ENCODE measurements at regions not wholly inside any gene's neighbourhood (a gene's known extent, or its start where the extent isn't known, plus 50 kb on each side); places are given as distances from the start of the nearest gene placed in this dataset.
A peak's percentile ranks its signal among the peaks of the same experiment; 100 is the strongest.

DNA sequence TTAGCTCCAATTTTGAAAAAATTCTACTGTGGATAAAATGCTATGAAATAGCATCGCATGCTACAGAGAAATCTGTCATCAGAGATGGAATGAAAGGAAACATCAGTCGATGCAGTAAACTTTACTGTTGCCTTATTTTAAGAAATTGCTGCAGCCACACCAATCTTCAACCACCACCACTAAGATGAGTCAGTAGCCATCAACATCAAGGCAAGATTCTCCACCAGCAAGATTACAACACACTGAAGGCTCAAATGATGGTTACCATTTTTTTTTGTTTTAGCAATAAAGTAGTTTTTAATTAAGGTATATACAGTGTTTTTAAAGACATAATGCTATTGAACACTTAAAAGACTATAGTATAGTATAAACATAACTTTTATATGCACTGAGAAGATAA lies 95.6 kb upstream of the JUN start:
- 36% methylated on average over 2 of the region's 2 CpGs for WGBS (ENCODE audit: insufficient coverage, low coverage, missing lambda C conversion rate)
- BruUV-seq (replicated peaks) = no TSS peak
- no peak overlapping the region for H3K27ac ChIP-seq (ENCODE audit: extremely low read depth, low read depth, low read length)
- peaks cover 32 to 54% of the 10 kb centered on the region in 2 experiments for H3K4me1 ChIP-seq (replicated peaks in 1 of 2; ENCODE audit: control insufficient read depth in 2 of 2, insufficient read depth in 2 of 2, low read length in 2 of 2)
- intact Hi-C loops (cut with micrococcal nuclease) = no loop called here
- H3K4me2 ChIP-seq (ENCODE audit: insufficient read depth, low read length) = no peak overlapping the region
- no peaks in the 10 kb centered on the region for H3K79me2 ChIP-seq (ENCODE audit: control insufficient read depth, insufficient read depth, low read length)
- H3K4me3 ChIP-seq = no peak overlapping the region
- no peak overlapping the region for H2AFZ ChIP-seq (ENCODE audit: low read depth, low read length)
- TF ChIP-seq JUND (IDR thresholded peaks at IDR 0.05; ENCODE audit: borderline replicate concordance, low read depth, low read length) (peak; percentile 37; the same call in 1 of the 2 replicates), JUND (tag; IDR thresholded peaks at IDR 0.05; ENCODE audit: borderline replicate concordance, low read depth, low read length) (no peak), FOSL1 (tag; conservative IDR thresholded peaks at IDR 0.05) (peak; percentile 60), RBM14 (IDR thresholded peaks at IDR 0.05; ENCODE audit: borderline replicate concordance, insufficient read depth, low read depth, low read length) (no peak), CEBPG (CRISPR knock-in tag; IDR thresholded peaks at IDR 0.05) (no peak), CEBPG (tag; conservative IDR thresholded peaks at IDR 0.05 in 1 of 2, IDR thresholded peaks at IDR 0.05 in 1 of 2) (0 out of 4 replicates have a peak, but pooled peaks of 1 of the 2 experiments have one; percentile 43), CEBPB (tag; IDR thresholded peaks at IDR 0.05) (peak; percentile 52), SIX5 (IDR thresholded peaks at IDR 0.05; ENCODE audit: borderline replicate concordance in 1 of 2, insufficient read depth in 1 of 2, low read depth in 1 of 2, low read length in 2 of 2) (no peak), IRF2 (CRISPR knock-in tag; IDR thresholded peaks at IDR 0.05) (no peak), ZNF77 (CRISPR knock-in tag; IDR thresholded peaks at IDR 0.05) (no peak), ZNF133 (CRISPR knock-in tag; IDR thresholded peaks at IDR 0.05) (no peak)
- TF ChIP-seq, protein P1, sequence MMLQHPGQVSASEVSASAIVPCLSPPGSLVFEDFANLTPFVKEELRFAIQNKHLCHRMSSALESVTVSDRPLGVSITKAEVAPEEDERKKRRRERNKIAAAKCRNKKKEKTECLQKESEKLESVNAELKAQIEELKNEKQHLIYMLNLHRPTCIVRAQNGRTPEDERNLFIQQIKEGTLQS (IDR thresholded peaks at IDR 0.05) = peak; percentile 51
- TF ChIP-seq, protein P1 (CRISPR knock-in tag; conservative IDR thresholded peaks at IDR 0.05) = no peak
- in situ Hi-C loops (cut with MboI) = no loop called here
- ATAC-seq (no peak), DNase-seq (ENCODE audit: extremely low read depth in 1 of 4, low spot score in 3 of 4) (no peak), FAIRE-seq (no peak)
- H4K20me1 ChIP-seq (replicated peaks; ENCODE audit: control insufficient read depth, insufficient read depth, low read length) = no peaks in the 10 kb centered on the region
- POLR2A ChIA-PET = no interaction called here
- CTCF ChIA-PET (ENCODE audit: low intra/inter-chr PET ratio) = no interaction called here
- H3K36me3 ChIP-seq (ENCODE audit: control insufficient read depth, insufficient read depth, low read length) = no peaks in the 10 kb centered on the region
- no peaks in the 10 kb centered on the region for H3K9me1 ChIP-seq (ENCODE audit: control insufficient read depth, insufficient read depth, low read length)
- no peaks in the 10 kb centered on the region for H3K27me3 ChIP-seq (ENCODE audit: control insufficient read depth in 2 of 2, insufficient read depth in 2 of 2, low read length in 2 of 2)
- H3K9me3 ChIP-seq (replicated peaks; ENCODE audit: control insufficient read depth, insufficient read depth, low read depth, low read length) = no peaks in the 10 kb centered on the region
- no peak overlapping the region for H3K9ac ChIP-seq (ENCODE audit: insufficient read depth in 1 of 2, low read depth in 2 of 2, low read length in 2 of 2)
